ENCODE measurements at regions not wholly inside any gene's neighbourhood (a gene's known extent, or its start where the extent isn't known, plus 50 kb on each side); places are given as distances from the start of the nearest gene placed in this dataset.

DNA sequence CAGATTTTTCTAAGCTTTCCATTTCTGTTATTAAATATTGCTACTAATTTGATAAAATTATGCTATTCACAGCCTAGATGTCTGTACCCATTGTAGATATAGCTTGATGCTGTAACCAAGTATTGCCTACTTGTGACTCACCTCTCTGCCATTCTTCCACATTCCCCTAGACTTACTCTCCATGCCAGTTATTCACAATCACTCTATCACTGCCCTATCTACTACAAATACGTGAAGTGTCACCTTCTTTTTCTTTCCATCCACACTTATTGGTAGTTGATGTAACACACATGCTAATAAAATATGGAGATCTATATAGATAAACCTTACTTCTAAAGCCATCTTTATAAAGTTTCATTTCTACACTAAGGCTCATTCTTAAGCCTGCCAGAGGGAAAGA lies 179.4 kb upstream of the PACRGL start:
- DNase-seq (ENCODE audit: low read depth) = peak; percentile 51

GRCh38 chr4:20528508-20528907 lies 171.8 kb upstream of the PACRGL start:
- peak; percentile 11 for DNase-seq (ENCODE audit: low read depth)

DNA sequence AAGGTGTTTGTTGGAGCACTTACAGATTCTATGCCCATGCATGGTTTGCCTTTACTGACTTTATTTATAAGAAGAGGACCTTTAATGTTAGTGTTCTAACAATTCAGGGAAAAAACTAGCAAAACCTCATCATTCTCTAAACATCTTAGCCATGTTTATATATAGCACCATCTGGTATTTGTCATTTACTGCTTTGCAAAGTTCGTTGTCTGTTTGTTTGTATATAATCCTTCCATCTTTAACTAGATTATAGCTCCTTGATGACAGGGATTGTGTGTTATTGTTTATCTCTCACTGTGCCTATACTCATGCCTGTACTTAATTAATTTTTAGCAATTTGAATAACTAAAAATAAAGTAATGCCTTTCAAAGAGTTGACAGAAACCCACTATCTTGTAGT lies 170.6 kb upstream of the PACRGL start:
- DNase-seq (ENCODE audit: low read depth) = no peak

GRCh38 chr4:20532116-20532790 lies 168.0 kb upstream of the PACRGL start:
- DNase-seq (ENCODE audit: low read depth) = no peak

- peak; percentile 71 for DNase-seq (ENCODE audit: low read depth)
Measured at GRCh38 chr4:20532871-20533870, 167.1 kb upstream of the PACRGL start.

DNA sequence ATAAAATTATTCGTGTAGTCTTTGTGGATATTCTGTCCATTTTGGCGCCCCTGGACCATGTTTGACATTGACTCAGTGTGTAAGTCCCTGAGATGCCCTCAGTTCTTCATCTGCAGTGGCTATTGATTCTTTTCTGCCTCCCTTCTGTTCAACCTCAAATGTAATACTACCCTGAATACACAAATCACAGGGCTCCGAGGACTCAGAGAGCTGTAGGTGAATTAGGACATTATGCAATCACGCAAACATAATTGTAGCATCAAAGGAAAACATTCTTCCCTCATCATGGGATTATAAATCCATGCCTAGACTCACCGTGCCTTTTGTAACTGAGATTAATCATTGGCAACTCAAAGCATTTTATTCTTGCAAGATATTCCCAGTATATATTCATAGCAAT lies 161.4 kb upstream of the PACRGL start:
- DNase-seq (ENCODE audit: low read depth) = no peak

GRCh38 chr4:20543131-20543530 lies 157.1 kb upstream of the PACRGL start:
- DNase-seq (ENCODE audit: low read depth) = no peak

GRCh38 chr4:20544645-20545044 lies 155.6 kb upstream of the PACRGL start:
- peak; percentile 36 for DNase-seq (ENCODE audit: low read depth)

- DNase-seq (ENCODE audit: low read depth) = no peak
Measured at GRCh38 chr4:20552004-20552403, 148.3 kb upstream of the PACRGL start.

DNA sequence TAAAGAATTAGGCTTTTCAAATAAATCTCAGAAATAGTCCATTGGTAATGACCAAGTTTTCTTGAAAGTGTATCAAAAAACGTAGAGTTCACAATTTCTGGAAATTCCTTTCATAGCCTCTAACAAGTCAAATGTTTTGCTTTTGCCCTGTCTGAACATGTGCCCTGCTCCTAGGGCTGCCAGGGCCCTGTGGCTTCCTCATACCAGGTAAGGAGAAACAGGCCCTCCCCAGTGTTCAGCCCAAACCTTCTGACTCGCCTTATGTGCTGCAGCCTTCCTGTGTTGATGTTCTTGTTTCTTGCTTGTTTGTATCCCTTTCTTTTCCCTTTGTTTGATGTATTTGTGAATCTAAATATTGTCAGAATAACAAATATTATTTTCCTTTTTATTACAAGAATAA lies 146.1 kb upstream of the PACRGL start:
- no peak for DNase-seq (ENCODE audit: low read depth)

- DNase-seq (ENCODE audit: low read depth) = no peak
Measured at GRCh38 chr4:20565075-20565721, 135.1 kb upstream of the PACRGL start.

DNA sequence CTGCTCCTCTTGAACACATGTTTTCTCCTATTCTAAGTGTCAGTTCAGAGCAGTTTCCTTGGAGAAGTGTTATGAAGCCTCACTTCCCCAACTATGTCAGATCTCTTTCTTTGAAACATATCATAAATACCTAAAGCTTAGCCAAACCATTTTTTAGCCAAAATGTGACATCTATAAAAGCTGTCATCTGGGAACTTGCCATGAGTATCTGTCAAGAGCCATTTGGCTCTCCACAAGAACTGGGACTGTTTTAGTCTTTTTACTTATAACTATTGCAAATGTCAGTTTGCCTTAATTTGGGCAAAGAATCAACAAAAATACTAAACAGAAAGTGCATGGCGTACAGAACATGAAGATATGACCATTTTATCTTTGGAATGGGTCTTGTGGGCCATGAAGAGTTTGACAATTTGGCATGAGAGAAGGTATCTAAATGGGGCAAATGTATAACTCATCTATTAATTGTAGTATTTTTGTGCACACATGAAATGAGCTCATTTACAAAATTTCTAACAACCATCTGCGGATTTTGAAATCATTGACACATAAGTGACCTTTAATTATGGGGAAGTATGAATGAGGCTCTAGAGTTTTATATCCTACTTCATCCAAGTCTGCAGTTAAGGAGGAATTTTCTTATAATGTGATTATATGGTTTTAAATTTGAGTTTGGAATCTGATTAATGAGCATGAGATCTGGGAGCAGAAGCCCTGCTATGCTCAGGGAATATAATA lies 129.1 kb upstream of the PACRGL start:
- DNase-seq (ENCODE audit: low read depth) = no peak

- no peak for DNase-seq (ENCODE audit: low read depth)
Measured at GRCh38 chr4:20572976-20573375, 127.3 kb upstream of the PACRGL start.

DNA sequence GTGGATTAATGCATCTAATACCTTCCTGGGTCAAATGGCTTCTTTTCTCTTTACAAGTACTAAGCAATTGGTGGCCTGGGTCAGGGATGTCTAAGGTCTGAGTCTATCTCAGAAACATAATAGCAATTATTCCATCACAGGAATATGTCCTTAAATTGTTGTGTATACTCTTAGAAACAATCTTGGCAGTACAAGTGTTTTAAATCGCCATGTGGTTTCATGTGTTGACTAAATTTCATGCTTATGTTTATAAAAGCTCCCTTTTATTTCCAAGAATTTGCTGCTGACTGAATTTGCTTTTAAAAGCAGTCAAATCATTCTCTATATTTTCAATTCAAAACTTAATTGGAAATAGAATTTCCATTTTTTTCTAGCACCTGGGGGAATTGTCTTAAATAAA lies 125.3 kb upstream of the PACRGL start:
- DNase-seq (ENCODE audit: low read depth) = no peak

- no peak for DNase-seq (ENCODE audit: low read depth)
Measured at GRCh38 chr4:20575486-20575885, 124.8 kb upstream of the PACRGL start.

- no peak for DNase-seq (ENCODE audit: low read depth)
Measured at GRCh38 chr4:20576861-20577260, 123.4 kb upstream of the PACRGL start.

GRCh38 chr4:20577702-20578101 lies 122.6 kb upstream of the PACRGL start:
- no peak for DNase-seq (ENCODE audit: low read depth)

- DNase-seq (ENCODE audit: low read depth) = no peak
Measured at GRCh38 chr4:20580907-20581306, 119.4 kb upstream of the PACRGL start.

- no peak for DNase-seq (ENCODE audit: low read depth)
Measured at GRCh38 chr4:20589436-20589835, 110.8 kb upstream of the PACRGL start.

- no peak for DNase-seq (ENCODE audit: low read depth)
Measured at GRCh38 chr4:20590849-20591248, 109.4 kb upstream of the PACRGL start.

DNA sequence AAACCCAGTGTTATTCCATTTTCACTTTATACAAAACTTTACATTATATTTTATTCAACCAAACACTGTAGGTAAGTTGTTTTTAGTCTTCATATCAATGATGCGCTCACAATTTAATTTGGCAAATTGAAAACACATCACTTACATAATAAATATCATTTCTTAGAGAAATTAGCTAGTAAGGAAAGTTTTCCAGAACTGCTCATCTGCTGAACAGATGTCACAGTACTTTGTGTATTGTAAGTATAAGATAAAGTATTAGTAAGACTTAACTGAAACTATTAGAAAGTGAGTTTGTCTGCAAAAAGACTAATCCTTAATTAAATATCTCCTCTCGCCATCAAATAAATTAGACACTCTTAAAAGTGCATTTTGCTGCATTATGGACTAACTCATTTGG lies 108.7 kb upstream of the PACRGL start:
- DNase-seq (ENCODE audit: low read depth) = no peak

- DNase-seq (ENCODE audit: low read depth) = no peak
Measured at GRCh38 chr4:20592013-20592412, 108.2 kb upstream of the PACRGL start.
